ENCODE measurements at regions not wholly inside any gene's neighbourhood (a gene's known extent, or its start where the extent isn't known, plus 50 kb on each side); places are given as distances from the start of the nearest gene placed in this dataset.

DNA sequence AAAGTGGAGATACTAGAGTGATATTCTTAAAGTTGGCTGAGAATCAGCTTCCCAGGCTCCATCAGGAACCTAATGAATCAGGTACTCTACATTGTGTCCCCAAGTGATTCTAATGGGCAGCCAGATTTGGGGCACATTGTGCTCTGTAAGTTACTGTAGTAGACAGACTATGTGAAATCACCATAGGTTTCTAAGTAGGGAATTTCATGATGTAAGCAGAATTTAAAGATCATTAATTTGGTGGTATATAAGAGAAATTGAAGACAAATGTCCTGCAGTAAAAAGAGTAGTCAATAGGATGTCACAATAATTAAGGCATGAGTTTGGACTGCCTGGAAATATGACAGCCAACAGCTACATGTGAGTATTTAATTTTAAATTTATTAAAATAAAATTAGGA lies 602.4 kb upstream of the ACVR2A start:
- DNase-seq = no peak

- no peak for DNase-seq
Measured at GRCh38 chr2:147236601-147237000, 608.2 kb upstream of the ACVR2A start.

DNA sequence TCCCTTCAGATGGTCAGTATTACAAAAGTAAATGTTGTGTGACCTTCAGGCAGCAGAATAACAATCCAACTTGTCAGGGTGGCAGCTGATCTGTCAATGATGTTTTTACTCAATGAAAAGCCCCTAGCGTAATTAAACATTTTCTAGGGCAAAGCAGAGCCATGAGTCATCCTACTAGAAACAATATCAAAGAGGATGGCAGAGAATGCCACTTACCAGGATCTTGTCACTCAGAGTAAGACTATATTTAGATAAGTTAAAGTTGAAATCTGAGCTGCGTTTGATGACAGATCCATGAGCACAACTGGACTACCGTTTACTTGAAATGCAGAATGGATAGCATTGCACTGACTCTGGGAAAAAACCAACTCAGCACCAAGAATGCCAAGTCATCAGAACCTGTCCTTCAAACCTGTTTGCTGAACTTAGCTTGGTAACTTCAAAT lies 612.6 kb upstream of the ACVR2A start:
- DNase-seq = no peak

GRCh38 chr2:147231607-147232006 lies 613.2 kb upstream of the ACVR2A start:
- DNase-seq = no peak

GRCh38 chr2:147231081-147231480 lies 613.7 kb upstream of the ACVR2A start:
- no peak for DNase-seq

GRCh38 chr2:147227313-147227712 lies 617.5 kb upstream of the ACVR2A start:
- no peak for DNase-seq

DNA sequence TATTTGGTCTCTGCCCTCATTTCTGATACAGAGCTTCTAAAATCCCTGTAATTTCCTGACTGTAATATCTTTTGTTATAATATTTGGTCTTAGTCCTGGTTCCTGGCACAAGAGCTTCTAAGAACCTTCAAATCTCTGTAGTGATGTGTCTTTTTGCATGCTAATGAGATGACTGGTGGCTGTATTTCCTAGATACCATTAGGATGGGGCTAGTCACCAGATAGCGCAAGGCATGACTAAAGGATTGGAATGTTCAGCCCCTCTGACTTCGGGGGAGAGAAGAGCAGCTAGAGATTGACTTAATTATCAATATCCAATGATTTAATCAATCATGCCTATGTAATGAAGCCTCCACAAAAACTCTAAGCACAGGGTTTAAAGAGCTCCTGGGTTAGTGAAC lies 620.8 kb upstream of the ACVR2A start:
- DNase-seq = no peak

DNA sequence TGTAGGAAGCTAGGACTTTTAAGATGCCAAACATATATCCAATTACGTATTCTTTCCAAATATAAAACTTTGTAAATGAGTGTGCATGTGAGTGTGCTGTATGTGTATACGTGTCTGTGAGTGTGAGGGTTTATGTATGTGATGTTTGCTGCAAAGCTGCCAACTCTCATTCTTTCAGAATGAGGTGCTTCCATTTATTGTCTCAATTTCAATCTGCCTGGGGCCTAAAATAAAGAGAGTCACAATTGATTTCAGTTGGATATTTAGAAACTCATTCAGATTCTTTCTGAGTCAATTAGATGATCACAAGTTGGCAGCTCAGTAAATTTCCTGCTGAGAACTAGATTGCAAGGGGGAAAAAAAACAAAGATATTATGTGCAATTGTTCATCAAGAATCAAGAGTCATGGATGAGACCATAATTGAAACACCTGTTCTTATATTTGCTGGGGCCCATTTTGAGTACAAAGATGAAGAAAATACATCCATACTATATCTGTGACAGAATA lies 621.2 kb upstream of the ACVR2A start:
- no peak for DNase-seq

GRCh38 chr2:147223119-147223518 lies 621.7 kb upstream of the ACVR2A start:
- no peak for DNase-seq

DNA sequence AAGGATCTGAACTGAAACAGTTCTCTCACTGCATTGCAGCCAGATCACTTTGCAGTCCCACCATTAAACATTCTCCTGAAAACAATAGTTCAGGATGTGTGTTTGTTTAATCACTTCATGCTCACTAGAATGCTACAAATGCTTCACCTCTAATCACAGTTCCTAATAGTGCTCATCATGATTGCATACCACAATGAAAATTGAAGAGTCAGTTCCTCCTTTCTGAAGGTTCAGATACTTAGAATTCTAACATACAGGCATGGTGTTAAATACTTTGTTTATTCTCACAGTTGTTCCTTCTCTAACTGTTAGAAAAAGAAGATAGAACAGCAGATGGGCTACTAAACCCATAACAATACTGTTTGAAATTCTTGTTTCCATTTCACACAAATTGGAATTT lies 622.3 kb upstream of the ACVR2A start:
- DNase-seq = no peak

DNA sequence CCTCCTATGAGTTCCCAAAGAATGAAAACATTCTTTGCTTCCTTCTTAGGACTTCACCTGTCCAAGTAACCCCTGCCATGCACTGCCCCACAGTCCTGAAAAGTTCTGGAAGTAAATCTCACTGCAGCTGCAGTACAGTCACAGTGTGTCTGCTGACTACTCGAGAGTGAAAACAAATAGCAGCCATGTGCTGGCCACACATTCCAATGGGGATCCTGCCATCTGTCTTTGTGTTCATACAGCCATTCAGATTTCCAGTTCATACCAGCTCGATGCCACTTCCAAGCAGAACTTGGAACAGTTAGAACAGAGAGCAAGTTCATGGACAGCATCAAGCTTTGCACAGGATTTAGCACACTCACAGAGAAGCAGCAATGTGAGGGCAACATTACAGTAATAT lies 629.9 kb upstream of the ACVR2A start:
- no peak for DNase-seq

- DNase-seq = no peak
Measured at GRCh38 chr2:147211484-147211883, 633.3 kb upstream of the ACVR2A start.

DNA sequence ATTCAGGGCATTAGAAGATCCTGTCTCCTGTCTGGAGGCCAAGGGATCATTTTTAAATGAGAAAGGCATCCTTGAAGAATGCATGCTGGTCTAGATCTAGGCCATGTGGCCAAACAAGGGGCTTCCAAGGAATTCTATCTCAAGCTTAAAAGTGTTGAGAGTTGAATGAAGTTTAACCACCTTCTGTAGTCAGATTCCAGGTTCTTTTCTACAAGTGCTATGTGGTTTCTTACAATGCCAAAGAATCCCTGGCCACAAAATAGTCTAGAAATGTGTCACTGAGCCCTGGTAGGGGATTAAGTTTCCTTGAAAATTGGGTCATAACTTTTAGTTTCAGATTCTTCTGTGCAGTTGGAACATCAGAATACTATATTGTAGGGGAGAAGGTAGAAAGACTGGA lies 640.7 kb upstream of the ACVR2A start:
- no peak for DNase-seq

GRCh38 chr2:147198651-147199171 lies 646.1 kb upstream of the ACVR2A start:
- no peak for DNase-seq

DNA sequence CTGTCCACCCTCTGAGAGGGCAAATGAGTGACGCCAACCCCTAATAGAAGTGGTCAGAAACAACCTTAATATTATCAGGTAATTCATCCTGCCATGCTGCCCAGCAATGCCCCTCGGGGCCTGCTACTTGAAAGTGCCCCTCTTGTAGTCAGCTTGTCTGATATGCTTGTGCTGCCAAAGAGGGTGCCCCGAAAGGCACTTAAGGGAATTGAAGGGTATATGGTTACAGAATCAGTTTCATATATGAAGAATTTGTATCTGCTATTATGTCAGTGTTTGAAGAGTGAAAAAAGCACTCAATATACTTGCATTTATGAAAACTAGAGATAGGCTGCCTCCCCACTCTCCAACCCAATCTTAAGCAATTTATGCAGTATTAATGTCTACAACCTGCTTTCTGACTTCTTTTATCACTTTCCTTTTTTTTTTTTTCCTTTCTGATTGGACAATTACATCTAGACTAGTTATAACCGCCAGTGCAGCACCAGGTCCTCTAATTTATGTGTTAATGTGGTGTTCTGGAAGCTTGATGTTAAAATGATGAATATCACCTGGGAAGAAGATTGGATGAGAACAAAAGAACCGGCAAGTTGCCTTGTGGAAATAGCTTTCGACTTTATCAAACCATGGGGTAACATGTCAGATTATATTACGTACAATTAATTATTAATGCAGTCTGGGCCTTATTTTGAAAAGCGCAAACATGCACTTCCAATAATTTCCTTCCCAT lies 646.9 kb upstream of the ACVR2A start:
- no peak for DNase-seq

GRCh38 chr2:147182260-147182659 lies 662.6 kb upstream of the ACVR2A start:
- DNase-seq = peak; percentile 16 to 70

- DNase-seq = peak in 1 of 2 donors; percentile 1
Measured at GRCh38 chr2:147181351-147182029, 663.3 kb upstream of the ACVR2A start.

- DNase-seq = no peak
Measured at GRCh38 chr2:147177071-147177857, 667.6 kb upstream of the ACVR2A start.

DNA sequence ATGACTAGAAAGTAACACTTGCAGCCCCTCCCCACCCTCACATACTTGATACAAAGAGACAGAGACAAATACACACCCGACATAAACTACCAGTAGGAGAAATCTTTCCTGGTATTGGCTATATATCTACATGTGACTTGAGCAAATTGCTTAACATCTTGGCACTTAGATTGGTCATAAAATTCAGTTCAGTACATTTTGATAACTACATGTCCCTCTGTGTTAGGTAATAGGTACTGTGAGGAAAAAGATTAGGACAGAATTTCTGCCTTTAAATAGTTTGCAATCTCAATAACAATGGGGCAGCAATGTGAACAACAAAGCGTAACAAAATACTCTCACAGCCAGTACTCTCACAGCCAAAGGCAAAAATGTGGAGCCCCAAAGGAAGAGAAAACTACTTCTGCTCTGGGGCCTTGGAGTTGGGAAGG lies 670.0 kb upstream of the ACVR2A start:
- no peak for DNase-seq

GRCh38 chr2:147173798-147174197 lies 671.0 kb upstream of the ACVR2A start:
- no peak for DNase-seq

DNA sequence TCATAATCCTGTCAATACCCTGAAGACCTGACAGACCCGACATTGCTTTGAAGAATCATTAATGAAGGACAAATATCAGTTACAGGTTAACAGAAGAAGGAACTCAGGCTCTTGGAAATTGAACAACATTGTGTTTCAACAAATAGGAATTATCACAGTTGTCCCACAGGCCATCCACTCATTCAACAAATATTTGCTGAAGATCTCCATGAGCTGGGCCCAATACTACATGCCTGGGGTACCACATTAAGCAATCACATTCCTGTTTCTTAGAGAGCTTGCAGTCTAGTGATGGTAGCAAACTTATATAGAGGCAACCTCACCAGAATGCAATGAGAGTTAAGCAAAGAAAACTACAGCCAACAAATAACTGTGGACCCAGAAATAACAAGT lies 671.6 kb upstream of the ACVR2A start:
- no peak for DNase-seq

- DNase-seq = no peak
Measured at GRCh38 chr2:147172493-147173188, 672.2 kb upstream of the ACVR2A start.

- no peak for DNase-seq
Measured at GRCh38 chr2:147171941-147172340, 672.9 kb upstream of the ACVR2A start.
